ENCODE measurements at regions not wholly inside any gene's neighbourhood (a gene's known extent, or its start where the extent isn't known, plus 50 kb on each side); places are given as distances from the start of the nearest gene placed in this dataset.
"Not testable (repeated sequence)": the region's sequence is repeated elsewhere in the genome, so short reads cannot be mapped to it uniquely, and the experiment has no call there.

DNA sequence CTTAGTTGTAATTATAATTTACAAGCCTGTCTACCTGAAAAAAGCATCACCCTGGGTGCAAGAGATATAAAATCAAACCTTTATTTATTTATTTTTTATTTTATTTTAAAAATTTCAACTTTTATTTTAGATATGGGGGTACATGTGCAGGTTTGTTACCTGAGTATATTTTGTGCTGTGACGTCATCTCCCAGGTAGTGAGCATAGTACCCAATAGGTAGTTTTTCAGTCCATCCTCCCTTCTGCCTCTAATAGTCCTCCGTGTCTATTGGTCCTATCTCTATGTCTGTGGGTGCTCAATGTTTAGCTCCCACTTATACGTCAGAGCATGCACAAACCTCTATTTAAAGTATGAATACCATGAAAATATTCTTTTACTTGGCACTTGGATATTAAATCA, 1846.3 kb downstream of the KHDRBS2 start:
- not testable (repeated sequence) for TF ChIP-seq ZNF197 (CRISPR knock-in tag; IDR thresholded peaks at IDR 0.05; ENCODE audit: low read depth); CBX8 (IDR thresholded peaks at IDR 0.05; ENCODE audit: borderline replicate concordance, extremely low read depth, low read depth, low read length, poor library complexity, severe bottlenecking); XRCC5 (IDR thresholded peaks at IDR 0.05; ENCODE audit: low read depth, low read length); ZNF561 (CRISPR knock-in tag; conservative IDR thresholded peaks at IDR 0.05); TCF7L2 (IDR thresholded peaks at IDR 0.05; ENCODE audit: low read depth, low read length); NFE2 (IDR thresholded peaks at IDR 0.05; ENCODE audit: low read depth); POLR2A (conservative IDR thresholded peaks at IDR 0.05); SRSF7 (optimal IDR thresholded peaks at IDR 0.05; ENCODE audit: low read depth, low read length)

Measured in K562 (cell line).